IMR-90 (cell line): ENCODE measurements at regions not wholly inside any gene's neighbourhood (a gene's known extent, or its start where the extent isn't known, plus 50 kb on each side); places are given as distances from the start of the nearest gene placed in this dataset.

ENCODE experiments used
- ATAC-seq: fragments of 200-7000 bp; cut with Tn5 transposase; 2 replicates; pipeline ENCODE4 v1.9.1; 2020; ENCODE audit warnings: low read depth, mild to moderate bottlenecking, moderate library complexity
- BruUV-seq: library from RNA; stranded (reverse); fragments of 400-500 nt; replicated peaks from 2 replicates; lab custom pipeline; 2021; lab: Mats Ljungman, UMichigan
- CTCF ChIA-PET: fragments of 300-600 bp; formaldehyde crosslinking; extraction: SDS; loops from one replicate; lab custom pipeline; 2021; ENCODE audit warnings: antibody characterized with exemption; lab: Yijun Ruan, JAX
- POLR2A ChIA-PET: fragments of 300-600 bp; sonication (Branson Sonifier 250); formaldehyde crosslinking; loops from one replicate; lab custom pipeline; 2022; ENCODE audit warnings: antibody characterized with exemption; ENCODE audit not compliant: unreplicated experiment; lab: Charles Lee
- DNase-seq: peaks from one replicate; pipeline ENCODE4 v3.0.0; 2013
- H2AFZ ChIP-seq: replicated peaks from 2 replicates; pipeline ENCODE3; 2013; ENCODE audit warnings: low read length, mild to moderate bottlenecking; ENCODE audit not compliant: poor library complexity
- H2AK5ac ChIP-seq: 2 replicates; pipeline ENCODE4 v1.6.1; 2013; ENCODE audit warnings: low read depth, low read length, inconsistent platforms
- H2AK9ac ChIP-seq: replicated peaks from 2 replicates; pipeline ENCODE3; 2013; ENCODE audit warnings: mild to moderate bottlenecking, low read depth, low read length, moderate library complexity; ENCODE audit not compliant: poor library complexity
- H2BK120ac ChIP-seq: 2 replicates; pipeline ENCODE4 v1.6.1; 2013; ENCODE audit warnings: low read depth, low read length, inconsistent platforms
- H2BK15ac ChIP-seq: 3 replicates; pipeline ENCODE4 v1.6.1; 2013; ENCODE audit warnings: low read depth, low read length, inconsistent platforms
- H2BK20ac ChIP-seq: 2 replicates; pipeline ENCODE4 v1.6.1; 2013; ENCODE audit warnings: low read depth, mild to moderate bottlenecking, inconsistent platforms, low read length, moderate library complexity
- H2BK5ac ChIP-seq: 2 replicates; pipeline ENCODE4 v1.6.1; 2013; ENCODE audit warnings: mild to moderate bottlenecking, low read depth, low read length, inconsistent platforms; ENCODE audit not compliant: poor library complexity, severe bottlenecking
- H3K14ac ChIP-seq: replicated peaks from 2 replicates; pipeline ENCODE4 v1.6.1; 2013; ENCODE audit warnings: low read depth, low read length, inconsistent platforms
- H3K18ac ChIP-seq: 2 replicates; pipeline ENCODE4 v1.6.1; 2013; ENCODE audit warnings: low read depth, low read length, control low read depth
- H3K23ac ChIP-seq: 2 replicates; pipeline ENCODE4 v1.6.1; 2013; ENCODE audit warnings: low read depth, low read length, inconsistent platforms
- H3K27ac ChIP-seq: 2 replicates; pipeline ENCODE4 v1.5.1; 2013; ENCODE audit warnings: mild to moderate bottlenecking, control low read depth, low read length; ENCODE audit not compliant: insufficient read depth
- H3K27me3 ChIP-seq: 2 replicates; pipeline ENCODE4 v1.6.1; 2013; ENCODE audit warnings: low read length; ENCODE audit not compliant: control insufficient read depth, insufficient read depth
- H3K36me3 ChIP-seq: 2 replicates; pipeline ENCODE4 v1.6.1; 2013; ENCODE audit warnings: low read length, mixed read lengths; ENCODE audit not compliant: control insufficient read depth, insufficient read depth
- H3K4ac ChIP-seq: 2 replicates; pipeline ENCODE4 v1.6.1; 2013; ENCODE audit warnings: low read depth, low read length, inconsistent platforms
- H3K4me1 ChIP-seq: 2 replicates; pipeline ENCODE4 v1.6.1; 2013; ENCODE audit warnings: low read length, mixed read lengths; ENCODE audit not compliant: control insufficient read depth, insufficient read depth
- H3K4me2 ChIP-seq: 2 replicates; pipeline ENCODE4 v1.6.1; 2013; ENCODE audit warnings: low read depth, mild to moderate bottlenecking, control low read depth, low read length, moderate library complexity
- H3K4me3 ChIP-seq: 2 replicates; pipeline ENCODE4 v1.5.1; 2013; ENCODE audit warnings: low read depth, mild to moderate bottlenecking, control low read depth, low read length, moderate library complexity; ENCODE audit not compliant: insufficient read depth
- H3K56ac ChIP-seq: 2 replicates; pipeline ENCODE4 v1.6.1; 2013; ENCODE audit warnings: low read length, inconsistent platforms; ENCODE audit not compliant: insufficient read depth; ENCODE audit errors: extremely low read depth
- H3K79me1 ChIP-seq, 2 experiments: 2 replicates each; pipeline ENCODE4 v1.6.1; 2013; ENCODE audit warnings: low read length in 2 of 2, inconsistent platforms in 1 of 2, low read depth in 1 of 2
- H3K9ac ChIP-seq: 2 replicates; pipeline ENCODE4 v1.6.1; 2013; ENCODE audit warnings: low read depth, low read length, control low read depth
- H3K9me1 ChIP-seq: 2 replicates; pipeline ENCODE4 v1.6.1; 2013; ENCODE audit warnings: low read length, inconsistent platforms; ENCODE audit not compliant: insufficient read depth
- H3K9me3 ChIP-seq: 2 replicates; pipeline ENCODE4 v1.6.1; 2013; ENCODE audit warnings: low read length; ENCODE audit not compliant: control insufficient read depth, insufficient read depth
- H4K20me1 ChIP-seq: 2 replicates; pipeline ENCODE4 v1.6.1; 2013; ENCODE audit warnings: low read length, inconsistent platforms; ENCODE audit not compliant: insufficient read depth
- H4K5ac ChIP-seq: 2 replicates; pipeline ENCODE4 v1.6.1; 2013; ENCODE audit warnings: mild to moderate bottlenecking, low read depth, low read length, control low read depth
- H4K8ac ChIP-seq, 2 experiments: 2 replicates each; pipeline ENCODE4 v1.6.1; 2013; ENCODE audit warnings: low read depth in 2 of 2, low read length in 2 of 2, control low read depth in 1 of 2, inconsistent platforms in 1 of 2
- H4K91ac ChIP-seq: 2 replicates; pipeline ENCODE4 v1.6.1; 2013; ENCODE audit warnings: low read depth, low read length, inconsistent platforms; ENCODE audit not compliant: insufficient read depth
- MAZ ChIP-seq: IDR thresholded peaks from 2 replicates; pipeline ENCODE4 v1.6.1; 2012; ENCODE audit warnings: low read depth, mild to moderate bottlenecking, low read length, improper control_type of control experiment, moderate library complexity, borderline replicate concordance
- NFE2L2 ChIP-seq: fragments of 150-350 bp; IDR thresholded peaks from 2 replicates; pipeline ENCODE4 v1.6.1; 2016; ENCODE audit warnings: low read depth, mild to moderate bottlenecking, low read length
- POLR2A ChIP-seq: IDR thresholded peaks from 2 replicates; pipeline ENCODE4 v1.6.1; 2012; ENCODE audit warnings: mild to moderate bottlenecking, low read depth, low read length
- RAD21 ChIP-seq: IDR thresholded peaks from 2 replicates; pipeline ENCODE4 v1.6.1; 2012; ENCODE audit warnings: low read length, improper control_type of control experiment
- RCOR1 ChIP-seq: IDR thresholded peaks from 2 replicates; pipeline ENCODE4 v1.6.1; 2012; ENCODE audit warnings: mild to moderate bottlenecking, low read length, improper control_type of control experiment; ENCODE audit not compliant: insufficient replicate concordance
- RFX5 ChIP-seq: IDR thresholded peaks from 2 replicates; pipeline ENCODE4 v1.8.0; 2012; ENCODE audit warnings: low read depth, mild to moderate bottlenecking, low read length, moderate library complexity
- WGBS, 2 experiments: methylation state at CpG; one replicate each; pipeline versions ENCODE4 v1.1.5 to v1.1.7; 2013; ENCODE audit warnings: missing lambda C conversion rate in 2 of 2; ENCODE audit not compliant: insufficient read length in 1 of 2; ENCODE audit errors: extremely low coverage in 2 of 2; 5-methylcytosine and 5-hydroxymethylcytosine counted together
- dilution Hi-C: fragments of 300-500 bp; cut with HindIII; formaldehyde crosslinking; loops from one replicate; pipeline ENCODE4 v1.14.3; 2018; ENCODE audit warnings: low sequenced_read_pairs; ENCODE audit not compliant: unreplicated experiment
- in situ Hi-C: fragments of 300-500 bp; cut with MboI; formaldehyde crosslinking; loops from 3 replicates; pipeline ENCODE4 v1.14.3; 2019; ENCODE audit warnings: low sequenced_read_pairs, inconsistent platforms, mixed read lengths
- intact Hi-C: fragments of 100-400 bp; cut with micrococcal nuclease; formaldehyde crosslinking; loops from 2 replicates; pipeline ENCODE4 v1.10.0; 2022

DNA sequence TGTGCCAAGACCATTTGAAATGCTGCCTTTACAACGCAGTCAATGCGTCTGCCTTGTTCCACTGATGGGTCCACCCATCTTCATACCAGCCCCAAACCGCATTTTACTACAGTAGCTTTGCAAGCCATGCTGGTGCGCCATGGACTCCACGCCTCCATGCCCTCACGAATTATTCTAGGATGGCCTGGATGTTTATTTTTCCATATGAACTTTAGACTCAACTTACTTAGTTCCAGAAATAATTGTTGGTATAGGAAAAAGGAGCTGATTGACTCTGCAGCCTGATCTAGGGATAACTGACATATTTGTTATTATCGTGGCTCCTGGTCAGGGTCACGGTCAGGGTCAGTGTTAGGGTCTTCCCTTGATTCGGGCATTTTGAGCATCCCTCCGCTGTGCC lies 70.0 kb upstream of the ZNF469 start:
- Histone ChIP-seq H2BK120ac (peak overlapping the region; percentile 86; the same call in 1 of the 2 replicates), H3K18ac (no peak overlapping the region), H3K9me1 (peaks cover 23% of the 10 kb centered on the region), H3K4me1 (peaks cover 41% of the 10 kb centered on the region), H2BK20ac (peak overlapping the region; percentile 77; the same call in 1 of the 2 replicates), H3K79me1 (peaks cover 6 to 26% of the 10 kb centered on the region in 2 experiments; a peak in 3 of 4 replicates), H3K23ac (no peak overlapping the region), H3K27me3 (no peaks in the 10 kb centered on the region), H3K27ac (no peak overlapping the region), H2AK5ac (peak overlapping the region; percentile 68), H2BK5ac (no peak overlapping the region), H3K4me2 (no peak overlapping the region), H3K9me3 (peaks cover 5% of the 10 kb centered on the region; the same call in 1 of the 2 replicates), H3K56ac (no peak overlapping the region), H2AK9ac (no peak overlapping the region), H3K4ac (peak overlapping the region; percentile 45), H3K4me3 (no peak overlapping the region), H2BK15ac (peak overlapping the region; percentile 89; the same call in 2 of the 3 replicates), H3K9ac (no peak overlapping the region), H4K20me1 (no peaks in the 10 kb centered on the region), H4K8ac (no peak overlapping the region), H3K36me3 (no peaks in the 10 kb centered on the region), H4K5ac (no peak overlapping the region; the same call in 1 of the 2 replicates), H3K14ac (no peak overlapping the region), H4K91ac (0 out of 2 replicates have a peak overlapping the region, but pooled peaks have one; percentile 34), H2AFZ (no peak overlapping the region)
- WGBS, 2 experiments = no CpG with 5 or more reads among the region's 10 CpGs
- no TSS peak for BruUV-seq
- ATAC-seq = no peak
- POLR2A ChIA-PET = no interaction called here
- intact Hi-C loops (no loop called here), in situ Hi-C loops (no loop called here), dilution Hi-C loops (no loop called here)
- CTCF ChIA-PET = interaction anchor here (1.0 kb wide), 1 partner anchor 23 kb away, joined by 3 read pairs; no protein-coding TSS in a partner anchor
- DNase-seq = no peak
- TF ChIP-seq MAZ (no peak), POLR2A (no peak), RAD21 (no peak), RFX5 (no peak), RCOR1 (no peak), NFE2L2 (no peak)
